Gastroesophageal sphincter (tissue), 4 donors: ENCODE measurements at regions not wholly inside any gene's neighbourhood (a gene's known extent, or its start where the extent isn't known, plus 50 kb on each side); places are given as distances from the start of the nearest gene placed in this dataset.

Experiments used
- ATAC-seq: fragments of 150-250 bp; one replicate; pipeline ENCODE4 v1.9.1; 2016; ENCODE audit warnings: mild to moderate bottlenecking, moderate library complexity
- H3K27ac ChIP-seq, 4 donors: fragments of 200-600 bp; sonication (generic) in 3 of 4; 1 replicate in 3 of 4; 2 replicates in 1 of 4; pipeline ENCODE4 v1.5.1; 2016 to 2019
- H3K27me3 ChIP-seq: fragments of 200-600 bp; sonication (generic); one replicate; pipeline ENCODE4 v1.5.1; 2019
- H3K36me3 ChIP-seq, 2 donors: fragments of 200-600 bp; sonication (generic); one replicate each; pipeline ENCODE4 v1.5.1; 2019; ENCODE audit warnings: control low read depth in 1 of 2
- H3K4me1 ChIP-seq, 3 donors: fragments of 200-600 bp; sonication (generic); 1 replicate in 2 of 3; 2 replicates in 1 of 3; pipeline ENCODE4 v1.5.1; 2016 to 2019; ENCODE audit warnings: control low read depth in 2 of 3
- H3K4me3 ChIP-seq, 2 donors: fragments of 200-600 bp; sonication (generic); one replicate each; pipeline ENCODE4 v1.5.1; 2019; ENCODE audit warnings: mild to moderate bottlenecking in 1 of 2, moderate library complexity in 1 of 2
- H3K9me3 ChIP-seq, 3 donors: fragments of 200-600 bp; sonication (generic); one replicate each; pipeline ENCODE4 v1.5.1; 2017 to 2019; ENCODE audit warnings: control low read depth in 2 of 3
- CTCF ChIP-seq, 4 experiments: fragments of 200-600 bp in 2 of 4; fragments of 450-650 bp in 2 of 4; sonication (generic) in 1 of 4; IDR thresholded peaks; one replicate each; pipeline ENCODE4 v1.5.1; 2017 to 2019; ENCODE audit warnings: antibody characterized with exemption in 4 of 4, mild to moderate bottlenecking in 2 of 4, moderate library complexity in 2 of 4
- EP300 ChIP-seq: sonication (generic); formaldehyde crosslinking; IDR thresholded peaks from one replicate; pipeline ENCODE4 v1.6.1; 2017; ENCODE audit warnings: antibody characterized with exemption, mild to moderate bottlenecking
- POLR2A ChIP-seq, 2 donors: fragments of 450-650 bp; IDR thresholded peaks; one replicate each; pipeline ENCODE4 v1.6.1; 2017; ENCODE audit warnings: antibody characterized with exemption in 2 of 2, mild to moderate bottlenecking in 2 of 2, moderate library complexity in 1 of 2
- POLR2AphosphoS5 ChIP-seq: sonication (generic); formaldehyde crosslinking; IDR thresholded peaks from one replicate; pipeline ENCODE4 v1.6.1; 2017; ENCODE audit warnings: antibody characterized with exemption
- WGBS, 2 donors: methylation state at CpG; one replicate each; pipeline ENCODE4 v1.1.5; 2018; ENCODE audit warnings: low coverage in 1 of 2; 5-methylcytosine and 5-hydroxymethylcytosine counted together

- H3K27ac ChIP-seq = no peak overlapping the region
- H3K4me3 ChIP-seq = no peak overlapping the region
- peaks cover 8% of the 10 kb centered on the region for H3K27me3 ChIP-seq
- H3K4me1 ChIP-seq = peaks cover 0 to 9% (median 0%) of the 10 kb centered on the region in 3 donors
- ATAC-seq = no peak
- H3K36me3 ChIP-seq = no peaks in the 10 kb centered on the region
- TF ChIP-seq POLR2AphosphoS5 (no peak), CTCF (IDR thresholded peaks at IDR 0.05) (no peak), POLR2A (IDR thresholded peaks at IDR 0.05) (no peak), EP300 (no peak)
- 74 to 82% methylated on average over 5 to 6 of the region's 11 CpGs for WGBS, 2 donors
- H3K9me3 ChIP-seq = no peaks in the 10 kb centered on the region
Measured at GRCh38 chr11:119529063-119529845, 106.3 kb upstream of the THY1 start.

GRCh38 chr11:119525867-119526196 is 102.9 kb upstream of the THY1 start:
- 73 to 100% methylated on average over 2 to 3 of the region's 5 CpGs for WGBS, 2 donors
- Histone ChIP-seq H3K27me3 (no peaks in the 10 kb centered on the region), H3K4me3 (no peak overlapping the region), H3K36me3 (no peaks in the 10 kb centered on the region), H3K9me3 (no peaks in the 10 kb centered on the region), H3K27ac (no peak overlapping the region), H3K4me1 (no peaks in the 10 kb centered on the region)
- ATAC-seq = no peak
- TF ChIP-seq POLR2AphosphoS5 = no peak
- no peak for TF ChIP-seq CTCF (IDR thresholded peaks at IDR 0.05)
- TF ChIP-seq POLR2A (IDR thresholded peaks at IDR 0.05) = no peak
- no peak for TF ChIP-seq EP300

- TF ChIP-seq CTCF (IDR thresholded peaks at IDR 0.05) = no peak
- no peak for TF ChIP-seq EP300
- no peak for TF ChIP-seq POLR2AphosphoS5
- no peak for TF ChIP-seq POLR2A (IDR thresholded peaks at IDR 0.05)
- no peak overlapping the region for H3K27ac ChIP-seq
- no peaks in the 10 kb centered on the region for H3K36me3 ChIP-seq
- no peak for ATAC-seq
- 61 to 90% methylated on average over 4 to 6 of the region's 7 CpGs for WGBS, 2 donors
- H3K9me3 ChIP-seq = no peaks in the 10 kb centered on the region
- no peaks in the 10 kb centered on the region for H3K4me1 ChIP-seq
- H3K27me3 ChIP-seq = peaks cover 4% of the 10 kb centered on the region
- no peak overlapping the region for H3K4me3 ChIP-seq
Measured at GRCh38 chr11:119525180-119525866, 102.4 kb upstream of the THY1 start.

GRCh38 chr11:119523539-119524157 is 100.7 kb upstream of the THY1 start:
- Histone ChIP-seq H3K4me1 (no peaks in the 10 kb centered on the region), H3K9me3 (no peaks in the 10 kb centered on the region), H3K36me3 (no peaks in the 10 kb centered on the region), H3K27me3 (peaks cover 10% of the 10 kb centered on the region), H3K4me3 (no peak overlapping the region), H3K27ac (no peak overlapping the region)
- WGBS, 2 donors = 77 to 78% methylated on average over 4 to 7 of the region's 12 CpGs
- TF ChIP-seq POLR2A (IDR thresholded peaks at IDR 0.05) (no peak), EP300 (no peak)
- ATAC-seq = no peak

GRCh38 chr11:119522609-119523008 is 99.6 kb upstream of the THY1 start:
- no peak overlapping the region for H3K27ac ChIP-seq
- peaks cover 10% of the 10 kb centered on the region for H3K27me3 ChIP-seq
- no peak for ATAC-seq
- no peaks in the 10 kb centered on the region for H3K4me1 ChIP-seq
- TF ChIP-seq POLR2A (IDR thresholded peaks at IDR 0.05) (no peak), POLR2AphosphoS5 (no peak), EP300 (no peak), CTCF (IDR thresholded peaks at IDR 0.05) (no peak)
- H3K36me3 ChIP-seq = no peaks in the 10 kb centered on the region
- H3K4me3 ChIP-seq = no peak overlapping the region
- no peaks in the 10 kb centered on the region for H3K9me3 ChIP-seq
- WGBS, 2 donors = 80 to 83% methylated on average over 1 of the region's 4 CpGs
